Common myeloid progenitor, CD34-positive (primary cell): ENCODE measurements at regions not wholly inside any gene's neighbourhood (a gene's known extent, or its start where the extent isn't known, plus 50 kb on each side); places are given as distances from the start of the nearest gene placed in this dataset.
"Not testable (repeated sequence)": the region's sequence is repeated elsewhere in the genome, so short reads cannot be mapped to it uniquely, and the experiment has no call there.

Experiments
- CTCF ChIA-PET: fragments of 350-600 bp; sonication (Branson Sonifier 250); formaldehyde crosslinking; loops from one replicate; lab custom pipeline; 2021; ENCODE audit warnings: antibody characterized with exemption; lab: Charles Lee
- POLR2A ChIA-PET: fragments of 350-600 bp; sonication (Branson Sonifier 250); formaldehyde crosslinking; loops from one replicate; lab custom pipeline; 2021; ENCODE audit warnings: antibody characterized with exemption; lab: Charles Lee
- DNase-seq, 3 donors: peaks; one replicate each; pipeline versions ENCODE4 v3.0.0 to v3.0.0-alpha.2; 2013
- H3K27ac ChIP-seq, 2 experiments: 1 replicate in 1 of 2; 2 replicates in 1 of 2; pipeline ENCODE4 v1.7.0; 2013; ENCODE audit warnings: inconsistent platforms in 2 of 2, low read length in 2 of 2, mild to moderate bottlenecking in 2 of 2, low read depth in 1 of 2, moderate library complexity in 1 of 2; ENCODE audit not compliant: severe bottlenecking in 2 of 2, insufficient read depth in 1 of 2, poor library complexity in 1 of 2
- H3K27me3 ChIP-seq, 5 experiments: replicated peaks in 2 of 5; 1 replicate in 3 of 5; 2 replicates in 2 of 5; pipeline versions ENCODE4 v1.6.1 to v1.7.0; 2013; ENCODE audit warnings: low read length in 4 of 5, mild to moderate bottlenecking in 2 of 5, moderate library complexity in 2 of 5, inconsistent platforms in 1 of 5; ENCODE audit not compliant: insufficient read depth in 5 of 5, control insufficient read depth in 4 of 5
- H3K36me3 ChIP-seq, 4 experiments: 1 replicate in 2 of 4; 2 replicates in 2 of 4; pipeline versions ENCODE4 v1.6.1 to v1.7.0; 2013; ENCODE audit warnings: low read length in 3 of 4, control low read depth in 1 of 4, mild to moderate bottlenecking in 1 of 4; ENCODE audit not compliant: control insufficient read depth in 4 of 4, insufficient read depth in 4 of 4
- H3K4me1 ChIP-seq, 4 experiments: 1 replicate in 3 of 4; 2 replicates in 1 of 4; pipeline versions ENCODE4 v1.6.1 to v1.7.1; 2013; ENCODE audit warnings: low read length in 3 of 4, mild to moderate bottlenecking in 3 of 4, control low read depth in 1 of 4, inconsistent platforms in 1 of 4, moderate library complexity in 1 of 4; ENCODE audit not compliant: control insufficient read depth in 4 of 4, insufficient read depth in 4 of 4; ENCODE audit errors: control extremely low read depth in 1 of 4
- H3K4me3 ChIP-seq, 7 experiments: 1 replicate in 4 of 7; 2 replicates in 3 of 7; pipeline versions ENCODE4 v1.5.1 to v1.7.0; 2013; ENCODE audit warnings: mild to moderate bottlenecking in 7 of 7, low read length in 6 of 7, moderate library complexity in 6 of 7, inconsistent platforms in 2 of 7, low read depth in 2 of 7, control low read depth in 1 of 7; ENCODE audit not compliant: insufficient read depth in 4 of 7, control insufficient read depth in 1 of 7; ENCODE audit errors: extremely low read depth in 1 of 7
- H3K9me3 ChIP-seq, 5 experiments: 1 replicate in 4 of 5; 2 replicates in 1 of 5; pipeline versions ENCODE4 v1.6.1 to v1.7.1; 2013; ENCODE audit warnings: low read length in 4 of 5, mild to moderate bottlenecking in 2 of 5, inconsistent platforms in 1 of 5, low read depth in 1 of 5, moderate library complexity in 1 of 5; ENCODE audit not compliant: control insufficient read depth in 4 of 5, insufficient read depth in 2 of 5; ENCODE audit errors: control extremely low read depth in 1 of 5
- WGBS: methylation state at CpG from one replicate; pipeline ENCODE4 v1.1.5; 2013; ENCODE audit not compliant: insufficient coverage; 5-methylcytosine and 5-hydroxymethylcytosine counted together

DNA sequence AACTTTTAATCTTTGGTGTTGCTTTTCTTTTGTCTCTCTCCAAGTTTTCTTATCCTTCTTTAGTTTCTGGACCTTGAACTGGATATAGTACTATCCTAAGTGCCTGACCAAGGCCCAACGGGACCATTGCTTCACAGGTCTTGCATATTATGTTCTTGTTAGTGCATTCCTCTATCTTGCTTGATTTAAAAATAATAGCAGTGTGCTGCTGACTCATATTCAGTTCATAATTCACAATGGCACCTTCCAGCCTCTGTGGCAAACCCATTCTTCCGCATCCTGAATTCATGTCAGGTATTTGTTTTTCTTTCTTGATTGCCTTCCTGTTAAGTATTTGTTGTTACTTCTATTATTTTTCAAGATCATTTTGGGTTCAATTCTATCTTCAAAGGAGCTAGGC, 197.1 kb upstream of the GIMD1 start:
- WGBS: 100% methylated on average over 1 of the region's 2 CpGs
- no peak for DNase-seq
- H3K36me3 ChIP-seq: no peaks in the 10 kb centered on the region
- H3K4me3 ChIP-seq: no peak overlapping the region
- POLR2A ChIA-PET: no interaction called here
- H3K27ac ChIP-seq: no peak overlapping the region
- no peaks in the 10 kb centered on the region for H3K4me1 ChIP-seq
- CTCF ChIA-PET: no interaction called here
- no peaks in the 10 kb centered on the region for H3K9me3 ChIP-seq
- H3K27me3 ChIP-seq: no peaks in the 10 kb centered on the region

DNA sequence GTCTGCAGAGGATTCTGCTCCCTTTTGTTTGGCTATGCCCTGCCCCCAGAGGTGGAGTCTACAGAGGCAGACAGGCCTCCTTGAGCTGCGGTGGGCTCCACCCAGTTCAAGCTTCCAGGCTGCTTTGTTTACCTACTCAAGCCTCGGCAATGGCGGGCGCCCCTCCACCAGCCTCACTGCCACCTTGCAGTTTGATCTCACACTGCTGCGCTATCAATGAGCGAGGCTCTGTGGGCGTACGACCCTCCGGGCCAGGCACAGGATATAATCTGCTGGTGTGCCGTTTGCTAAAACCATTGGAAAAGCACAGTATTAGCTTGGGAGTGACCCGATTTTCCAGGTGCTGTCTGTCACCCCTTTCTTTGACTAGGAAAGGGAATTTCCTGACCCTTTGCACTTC, 195.1 kb upstream of the GIMD1 start:
- H3K36me3 ChIP-seq, H3K27ac ChIP-seq, POLR2A ChIA-PET, DNase-seq, H3K9me3 ChIP-seq, H3K27me3 ChIP-seq, H3K4me3 ChIP-seq, H3K4me1 ChIP-seq, CTCF ChIA-PET: not testable (repeated sequence)
- 93% methylated on average over 10 of the region's 11 CpGs for WGBS

DNA sequence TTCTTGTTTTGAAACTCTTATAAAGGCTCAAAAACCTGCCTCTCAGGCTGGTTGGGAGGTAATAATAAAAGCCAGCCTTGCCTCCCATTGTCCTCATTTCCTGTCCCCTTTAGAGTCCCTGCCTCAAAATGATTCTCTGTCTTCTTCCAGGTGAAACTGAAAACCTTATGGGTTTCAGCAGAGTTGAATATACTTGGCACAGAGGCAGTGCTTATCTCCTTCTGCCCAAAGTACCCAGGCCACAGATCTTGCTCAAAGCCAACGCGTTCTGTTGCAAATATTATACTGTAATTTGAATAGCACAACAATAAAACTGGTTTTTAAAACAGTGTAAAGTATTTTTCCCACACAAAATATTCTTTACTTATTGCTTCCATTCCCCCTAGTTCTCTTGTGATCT, 183.1 kb upstream of the GIMD1 start:
- H3K27me3 ChIP-seq: no peaks in the 10 kb centered on the region
- no peak for DNase-seq
- no CpG with 5 or more reads among the region's 2 CpGs for WGBS
- no peak overlapping the region for H3K27ac ChIP-seq
- POLR2A ChIA-PET: no interaction called here
- no peaks in the 10 kb centered on the region for H3K4me1 ChIP-seq
- peaks cover 0 to 1% (median 0%) of the 10 kb centered on the region in 5 experiments for H3K9me3 ChIP-seq
- no peak overlapping the region for H3K4me3 ChIP-seq
- CTCF ChIA-PET: no interaction called here
- H3K36me3 ChIP-seq: no peaks in the 10 kb centered on the region

DNA sequence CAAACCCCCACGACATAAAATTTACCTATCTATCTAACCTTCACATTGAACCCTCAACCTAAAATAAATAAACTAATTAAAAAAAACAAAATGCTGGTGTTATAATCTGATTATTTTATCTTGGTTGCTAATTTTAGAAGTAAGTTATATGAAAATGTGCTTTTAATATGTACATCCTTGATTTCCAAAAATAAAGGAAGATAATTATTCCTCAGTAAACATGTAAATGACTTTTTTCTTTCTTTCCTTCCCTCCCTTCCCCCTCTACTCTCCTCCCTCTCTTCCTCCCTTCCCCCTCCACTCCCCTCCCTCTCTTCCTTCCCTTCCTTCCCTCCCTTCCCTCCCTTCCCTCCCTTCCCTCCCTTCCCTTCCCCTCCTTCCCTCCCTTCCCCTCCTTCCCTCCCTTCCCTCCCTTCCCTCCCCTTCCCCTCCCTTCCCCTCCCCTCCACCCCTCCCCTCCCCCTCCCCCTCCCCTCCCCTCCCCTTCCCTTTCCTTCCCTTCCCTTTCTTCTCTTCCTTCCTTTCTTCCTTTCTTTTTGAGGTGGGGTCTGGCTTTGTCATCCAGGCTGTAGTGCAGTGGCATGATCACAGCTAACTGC, 180.0 kb upstream of the GIMD1 start:
- H3K4me1 ChIP-seq: no peaks in the 10 kb centered on the region
- H3K27me3 ChIP-seq: no peaks in the 10 kb centered on the region
- H3K27ac ChIP-seq: no peak overlapping the region
- WGBS: no CpG with 5 or more reads among the region's 1 CpG
- DNase-seq: no peak
- no peaks in the 10 kb centered on the region for H3K36me3 ChIP-seq
- CTCF ChIA-PET: no interaction called here
- POLR2A ChIA-PET: no interaction called here
- peaks cover 0 to 1% (median 0%) of the 10 kb centered on the region in 5 experiments for H3K9me3 ChIP-seq
- H3K4me3 ChIP-seq: no peak overlapping the region

DNA sequence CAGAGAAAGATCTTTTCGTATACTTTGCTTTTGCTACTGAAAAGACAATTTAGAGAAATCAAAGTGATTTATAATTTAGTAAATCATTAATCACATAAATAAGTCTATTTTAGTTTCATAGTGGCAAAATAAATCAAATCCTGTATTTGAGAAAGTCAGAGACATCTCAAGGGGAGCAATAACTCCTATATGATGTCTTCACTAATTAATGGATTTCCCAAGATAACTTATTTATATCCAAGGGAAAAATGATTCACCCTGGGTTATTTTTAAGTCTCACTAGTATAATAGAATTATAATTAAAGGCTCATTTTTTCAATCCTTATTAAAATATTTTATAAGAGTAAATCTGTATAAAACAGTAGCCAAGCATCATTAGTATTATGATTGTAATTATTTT, 177.8 kb upstream of the GIMD1 start:
- ChIA-PET POLR2A (no interaction called here), CTCF (no interaction called here)
- no CpG with 5 or more reads among the region's 1 CpG for WGBS
- Histone ChIP-seq H3K27ac (no peak overlapping the region), H3K27me3 (no peaks in the 10 kb centered on the region), H3K36me3 (no peaks in the 10 kb centered on the region), H3K9me3 (peaks cover 0 to 1% (median 0%) of the 10 kb centered on the region in 5 experiments), H3K4me1 (no peaks in the 10 kb centered on the region), H3K4me3 (no peak overlapping the region)
- DNase-seq: no peak

DNA sequence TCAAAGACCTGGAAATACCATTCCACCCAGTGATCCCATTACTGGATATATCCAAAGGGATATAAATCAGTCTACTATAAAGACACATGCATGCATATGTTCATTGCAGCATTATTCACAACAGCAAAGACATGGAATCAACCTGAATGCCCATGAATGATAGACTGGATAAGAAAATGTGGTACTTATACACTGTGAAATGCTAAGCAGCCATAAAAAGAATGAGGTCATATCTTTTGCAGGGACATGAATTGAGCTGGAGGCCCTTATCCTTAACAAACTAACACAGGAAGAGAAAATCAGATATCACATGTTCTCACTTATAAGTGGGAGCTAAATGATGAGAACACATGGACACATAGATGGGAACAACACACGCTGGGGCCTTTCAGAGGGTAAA, 174.0 kb upstream of the GIMD1 start:
- H3K27ac ChIP-seq, DNase-seq, H3K4me3 ChIP-seq, CTCF ChIA-PET, H3K9me3 ChIP-seq, H3K36me3 ChIP-seq, POLR2A ChIA-PET, H3K4me1 ChIP-seq, H3K27me3 ChIP-seq: not testable (repeated sequence)
- 75% methylated on average over 1 of the region's 1 CpG for WGBS

DNA sequence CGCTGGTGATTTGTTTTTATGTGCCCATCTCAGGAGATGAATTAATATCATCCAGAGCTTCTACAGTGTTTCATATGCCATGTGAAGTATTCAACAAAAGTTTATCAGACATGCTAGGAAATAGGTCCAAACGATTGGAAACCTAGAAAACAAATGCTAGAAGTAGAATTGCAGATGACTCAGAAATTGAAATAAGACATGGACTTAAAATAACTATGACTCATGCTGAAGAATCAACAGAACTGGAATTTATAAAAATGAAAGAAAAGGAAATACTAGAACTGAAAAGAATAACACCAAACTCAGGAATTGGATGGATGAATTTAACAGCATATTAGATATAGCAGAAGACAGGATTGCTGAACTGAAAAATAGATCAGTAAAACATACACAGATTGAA, 172.7 kb upstream of the GIMD1 start:
- ChIA-PET POLR2A (no interaction called here), CTCF (interaction anchor here (1.5 kb wide), 1 partner anchor 19 kb away, joined by 3 read pairs; no protein-coding TSS in a partner anchor)
- no peaks in the 10 kb centered on the region for H3K9me3 ChIP-seq
- DNase-seq: no peak
- H3K27me3 ChIP-seq: no peaks in the 10 kb centered on the region
- no peak overlapping the region for H3K27ac ChIP-seq
- WGBS: 83% methylated on average over 1 of the region's 2 CpGs
- H3K36me3 ChIP-seq: no peaks in the 10 kb centered on the region
- H3K4me3 ChIP-seq: no peak overlapping the region
- no peaks in the 10 kb centered on the region for H3K4me1 ChIP-seq
